ENCODE measurements at regions not wholly inside any gene's neighbourhood (a gene's known extent, or its start where the extent isn't known, plus 50 kb on each side); places are given as distances from the start of the nearest gene placed in this dataset.
A peak's percentile ranks its signal among the peaks of the same experiment; 100 is the strongest.

GRCh38 chr6:133774356-133774755, 114.6 kb upstream of the TCF21 start:
- CTCF ChIA-PET: no interaction called here
- no peak overlapping the region for H3K4me3 ChIP-seq (replicated peaks in 1 of 3; ENCODE audit: insufficient read depth in 1 of 3, low read depth in 1 of 3, low read length in 3 of 3)
- no peaks in the 10 kb centered on the region for H3K36me3 ChIP-seq (ENCODE audit: control insufficient read depth in 2 of 2, extremely low read depth in 1 of 2, insufficient read depth in 2 of 2, low read length in 2 of 2)
- FAIRE-seq: peak; percentile 76
- TF ChIP-seq JUN (IDR thresholded peaks at IDR 0.05; ENCODE audit: borderline replicate concordance, insufficient read depth, insufficient read length, low read depth) (peak; percentile 63), EZH2 (IDR thresholded peaks at IDR 0.05; ENCODE audit: borderline replicate concordance, low read depth, low read length, severe bottlenecking) (no peak), POLR2AphosphoS5 (IDR thresholded peaks at IDR 0.05; ENCODE audit: insufficient read depth, low read depth, low read length) (no peak), POLR2A (IDR thresholded peaks at IDR 0.05; ENCODE audit: low read depth, low read length) (no peak), CTCF (IDR thresholded peaks at IDR 0.05; ENCODE audit: extremely low read depth in 1 of 2, insufficient read depth in 1 of 2, low read depth in 1 of 2, low read length in 2 of 2) (no peak), MYC (IDR thresholded peaks at IDR 0.05; ENCODE audit: low read depth, low read length) (no peak), FOS (IDR thresholded peaks at IDR 0.05; ENCODE audit: borderline replicate concordance, insufficient read depth, low read length) (peak; percentile 98), GATA2 (IDR thresholded peaks at IDR 0.05; ENCODE audit: insufficient read depth, insufficient read length, low read depth, low read length) (peak; percentile 91), MAX (IDR thresholded peaks at IDR 0.05; ENCODE audit: insufficient read depth, insufficient read length) (no peak)
- no peaks in the 10 kb centered on the region for H3K79me2 ChIP-seq (ENCODE audit: control insufficient read depth, insufficient read depth, low read length)
- peak overlapping the region; percentile 69 for H2AFZ ChIP-seq (ENCODE audit: low read depth, low read length)
- H4K20me1 ChIP-seq (replicated peaks; ENCODE audit: control insufficient read depth, extremely low read depth, insufficient read depth, low read length): no peaks in the 10 kb centered on the region
- no peaks in the 10 kb centered on the region for H3K9me3 ChIP-seq (replicated peaks; ENCODE audit: control insufficient read depth, insufficient read depth, low read length)
- intact Hi-C loops (cut with micrococcal nuclease): no loop called here
- H3K4me1 ChIP-seq (ENCODE audit: control insufficient read depth, extremely low read depth, insufficient read depth, low read length): peaks cover 12% of the 10 kb centered on the region
- H3K27ac ChIP-seq (ENCODE audit: insufficient read depth, low read depth, low read length): peak overlapping the region; percentile 61
- POLR2A ChIA-PET: no interaction called here
- DNase-seq (ENCODE audit: low read depth, low spot score): peak; percentile 44
- H3K27me3 ChIP-seq (ENCODE audit: control insufficient read depth in 2 of 2, insufficient read depth in 2 of 2, low read length in 2 of 2): no peaks in the 10 kb centered on the region
- H3K9me1 ChIP-seq (replicated peaks; ENCODE audit: control insufficient read depth, extremely low read depth, insufficient read depth, low read length): no peaks in the 10 kb centered on the region
- no TSS peak for BruUV-seq (replicated peaks)
- no peak overlapping the region for H3K9ac ChIP-seq (replicated peaks; ENCODE audit: extremely low read depth, insufficient read depth, low read length)
- peak overlapping the region; percentile 34 for H3K4me2 ChIP-seq (ENCODE audit: insufficient read depth, low read length)
- dilution Hi-C loops (cut with MboI; ENCODE audit: extremely low pct_ligation_motif_present, low sequenced_read_pairs): no loop called here
